Effector memory CD4-positive, alpha-beta T cell (primary cell): ENCODE measurements at regions not wholly inside any gene's neighbourhood (a gene's known extent, or its start where the extent isn't known, plus 50 kb on each side); places are given as distances from the start of the nearest gene placed in this dataset.

ENCODE experiments used
- DNase-seq, 3 donors: peaks; one replicate each; pipeline ENCODE4 v3.0.0-alpha.2; 2020
- H3K27ac ChIP-seq: 2 replicates; pipeline ENCODE4 v1.7.0; 2013; ENCODE audit warnings: mild to moderate bottlenecking, low read length, moderate library complexity; ENCODE audit not compliant: insufficient read depth, poor library complexity, severe bottlenecking
- H3K27me3 ChIP-seq: replicated peaks from 2 replicates; pipeline ENCODE4 v1.7.0; 2013; ENCODE audit warnings: mild to moderate bottlenecking, low read length; ENCODE audit not compliant: insufficient read depth, control insufficient read depth, poor library complexity, severe bottlenecking
- H3K36me3 ChIP-seq: 2 replicates; pipeline ENCODE4 v1.7.0; 2013; ENCODE audit warnings: mild to moderate bottlenecking, low read length, moderate library complexity; ENCODE audit not compliant: control insufficient read depth, insufficient read depth
- H3K4me1 ChIP-seq: 2 replicates; pipeline ENCODE4 v1.7.0; 2013; ENCODE audit warnings: low read length, mild to moderate bottlenecking; ENCODE audit not compliant: control insufficient read depth, insufficient read depth, poor library complexity, severe bottlenecking
- H3K4me3 ChIP-seq: 2 replicates; pipeline ENCODE4 v1.7.0; 2013; ENCODE audit warnings: low read length, low read depth, mild to moderate bottlenecking; ENCODE audit not compliant: insufficient read depth, poor library complexity, severe bottlenecking
- H3K9me3 ChIP-seq: 2 replicates; pipeline ENCODE4 v1.7.0; 2013; ENCODE audit warnings: mild to moderate bottlenecking, low read length, moderate library complexity; ENCODE audit not compliant: control insufficient read depth

GRCh38 chr7:12847001-12847400 is 159.6 kb downstream of the ARL4A start:
- no peaks in the 10 kb centered on the region for H3K4me1 ChIP-seq
- H3K27ac ChIP-seq: no peak overlapping the region
- peaks cover 5% of the 10 kb centered on the region for H3K9me3 ChIP-seq
- DNase-seq: no peak
- no peaks in the 10 kb centered on the region for H3K36me3 ChIP-seq
- H3K4me3 ChIP-seq: no peak overlapping the region
- no peaks in the 10 kb centered on the region for H3K27me3 ChIP-seq

GRCh38 chr7:12851142-12851541 is 163.7 kb downstream of the ARL4A start:
- DNase-seq: no peak
- Histone ChIP-seq H3K4me3 (no peak overlapping the region), H3K27ac (no peak overlapping the region), H3K4me1 (no peaks in the 10 kb centered on the region), H3K27me3 (no peaks in the 10 kb centered on the region), H3K36me3 (no peaks in the 10 kb centered on the region), H3K9me3 (peaks cover 5% of the 10 kb centered on the region)

- Histone ChIP-seq H3K36me3 (no peaks in the 10 kb centered on the region), H3K4me3 (no peak overlapping the region)
These were observed 164.4 kb downstream of the ARL4A start for GRCh38 chr7:12851841-12852240.

DNA sequence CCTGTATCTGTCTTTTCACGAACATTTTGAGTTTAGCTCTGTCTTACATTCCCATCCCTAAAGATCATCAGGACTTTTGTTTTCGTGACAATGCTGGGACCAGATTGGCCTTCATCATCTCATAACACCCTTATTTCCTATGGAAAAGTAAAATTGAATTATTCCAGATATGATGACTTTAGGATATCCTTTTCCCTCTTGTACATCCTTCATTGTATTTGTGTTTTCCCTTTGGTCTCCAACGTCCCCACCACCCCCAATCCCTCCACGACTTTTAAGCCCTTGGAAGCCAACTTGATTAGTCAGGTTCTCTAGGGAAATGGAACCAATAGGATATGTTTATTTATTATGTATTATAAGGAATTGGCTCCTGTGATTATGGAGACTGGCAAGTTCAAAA is 167.6 kb downstream of the ARL4A start:
- Histone ChIP-seq H3K4me3 (no peak overlapping the region), H3K4me1 (no peaks in the 10 kb centered on the region), H3K36me3 (no peaks in the 10 kb centered on the region), H3K9me3 (no peaks in the 10 kb centered on the region), H3K27me3 (no peaks in the 10 kb centered on the region), H3K27ac (no peak overlapping the region)
- DNase-seq: no peak

More at GRCh38 chr7:12851841-12852240, 164.4 kb downstream of the ARL4A start:
- Histone ChIP-seq H3K9me3 (peaks cover 4% of the 10 kb centered on the region), H3K4me1 (no peaks in the 10 kb centered on the region), H3K27ac (no peak overlapping the region), H3K27me3 (no peaks in the 10 kb centered on the region)
- no peak for DNase-seq

- no peak overlapping the region for H3K4me3 ChIP-seq
- no peaks in the 10 kb centered on the region for H3K9me3 ChIP-seq
- no peak for DNase-seq
- no peak overlapping the region for H3K27ac ChIP-seq
- H3K4me1 ChIP-seq: no peaks in the 10 kb centered on the region
- H3K27me3 ChIP-seq: no peaks in the 10 kb centered on the region
- H3K36me3 ChIP-seq: no peaks in the 10 kb centered on the region
These were observed 172.3 kb downstream of the ARL4A start for GRCh38 chr7:12859761-12860160.

GRCh38 chr7:12861070-12861469 is 173.6 kb downstream of the ARL4A start:
- Histone ChIP-seq H3K4me3 (no peak overlapping the region), H3K9me3 (no peaks in the 10 kb centered on the region), H3K36me3 (no peaks in the 10 kb centered on the region), H3K4me1 (no peaks in the 10 kb centered on the region), H3K27me3 (no peaks in the 10 kb centered on the region), H3K27ac (no peak overlapping the region)
- no peak for DNase-seq

- DNase-seq: no peak
- H3K9me3 ChIP-seq: no peaks in the 10 kb centered on the region
- H3K36me3 ChIP-seq: no peaks in the 10 kb centered on the region
- no peaks in the 10 kb centered on the region for H3K27me3 ChIP-seq
- H3K27ac ChIP-seq: no peak overlapping the region
- no peaks in the 10 kb centered on the region for H3K4me1 ChIP-seq
- no peak overlapping the region for H3K4me3 ChIP-seq
These were observed 174.7 kb downstream of the ARL4A start for GRCh38 chr7:12862146-12862545.

DNA sequence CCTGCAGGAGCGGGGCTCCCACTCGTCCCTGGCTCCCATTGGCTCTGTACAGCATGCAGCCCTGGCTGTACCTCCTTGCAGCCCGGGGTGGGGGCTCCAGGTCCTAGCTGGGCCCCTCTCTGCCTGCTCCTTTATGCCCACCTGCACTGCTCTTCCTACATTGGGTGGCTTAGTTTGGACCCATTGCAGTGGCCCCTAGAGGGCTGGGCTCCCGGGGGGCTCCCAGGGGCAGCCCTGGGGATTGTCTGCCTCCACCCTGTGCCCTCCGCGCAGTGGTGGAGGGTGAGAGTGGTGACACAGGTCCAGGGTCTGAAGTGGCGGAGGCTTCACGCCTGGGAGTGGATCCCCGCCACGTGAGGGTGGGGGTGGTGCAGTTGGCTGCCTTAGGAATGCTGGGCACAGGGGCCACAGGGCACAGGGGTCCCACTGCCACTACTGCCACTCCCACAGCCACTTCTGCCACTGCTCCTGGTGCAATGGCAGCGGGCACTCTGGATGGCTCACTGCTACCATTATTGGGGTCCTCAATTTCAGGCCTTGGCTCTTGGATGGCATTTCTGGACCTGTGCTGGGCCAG is 177.1 kb downstream of the ARL4A start:
- no peaks in the 10 kb centered on the region for H3K9me3 ChIP-seq
- DNase-seq: no peak
- no peak overlapping the region for H3K27ac ChIP-seq
- no peaks in the 10 kb centered on the region for H3K4me1 ChIP-seq
- no peaks in the 10 kb centered on the region for H3K36me3 ChIP-seq
- H3K27me3 ChIP-seq: no peaks in the 10 kb centered on the region
- H3K4me3 ChIP-seq: no peak overlapping the region

DNA sequence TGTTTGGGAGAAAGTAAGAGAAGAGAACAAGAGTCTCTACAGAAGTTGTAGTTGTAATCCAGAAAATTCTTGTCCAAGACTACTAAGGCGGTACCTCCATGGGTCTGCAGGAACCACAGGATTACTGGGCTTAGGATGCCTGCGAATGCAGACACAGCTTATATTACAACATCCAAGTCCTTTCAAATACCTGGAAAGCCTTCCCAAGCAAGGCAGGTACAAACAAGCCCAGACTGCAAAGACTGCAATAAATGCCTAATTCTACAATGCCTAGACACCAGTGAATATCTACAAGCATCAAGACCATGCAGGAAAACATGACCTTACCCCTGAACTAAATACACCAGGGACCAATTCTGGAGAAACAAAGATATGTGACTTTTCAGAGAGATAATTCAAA is 178.2 kb downstream of the ARL4A start:
- Histone ChIP-seq H3K4me1 (no peaks in the 10 kb centered on the region), H3K27ac (no peak overlapping the region), H3K27me3 (no peaks in the 10 kb centered on the region), H3K9me3 (no peaks in the 10 kb centered on the region), H3K4me3 (no peak overlapping the region), H3K36me3 (no peaks in the 10 kb centered on the region)
- DNase-seq: no peak

DNA sequence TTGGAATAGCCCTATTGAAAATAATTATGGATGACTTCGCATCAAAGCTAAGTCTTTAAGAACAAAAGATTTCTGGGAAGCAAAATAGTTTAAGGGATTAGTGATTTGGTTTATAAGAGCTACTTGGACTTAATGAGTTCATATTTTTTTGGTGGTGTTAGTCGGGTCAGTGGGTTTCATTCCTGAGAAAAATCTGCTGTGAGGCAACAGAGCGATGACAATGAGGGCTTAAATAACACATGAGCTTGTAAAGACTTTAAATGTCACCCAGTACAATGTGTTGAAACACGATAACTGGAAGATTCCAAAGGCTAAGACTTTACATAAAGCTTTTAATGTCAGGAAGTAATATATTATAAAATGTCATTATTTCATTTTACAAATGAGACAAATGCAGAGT is 178.8 kb downstream of the ARL4A start:
- DNase-seq: no peak
- Histone ChIP-seq H3K27me3 (no peaks in the 10 kb centered on the region), H3K4me3 (no peak overlapping the region), H3K27ac (no peak overlapping the region), H3K4me1 (no peaks in the 10 kb centered on the region), H3K9me3 (no peaks in the 10 kb centered on the region), H3K36me3 (no peaks in the 10 kb centered on the region)
